HG03108 (cell line): ENCODE measurements at regions not wholly inside any gene's neighbourhood (a gene's known extent, or its start where the extent isn't known, plus 50 kb on each side); places are given as distances from the start of the nearest gene placed in this dataset.
"Not testable (repeated sequence)": the region's sequence is repeated elsewhere in the genome, so short reads cannot be mapped to it uniquely, and the experiment has no call there.

Experiments
- ATAC-seq: cut with Tn5 transposase; IDR thresholded peaks from one replicate; pipeline ENCODE4 v1.9.1; 2021; ENCODE audit warnings: moderate library complexity; ENCODE audit not compliant: unreplicated experiment

GRCh38 chr20:41734506-41734945 is 116.3 kb upstream of the CHD6 start:
- no peak for ATAC-seq

GRCh38 chr20:41733151-41733550 is 115.0 kb upstream of the CHD6 start:
- ATAC-seq: no peak

- ATAC-seq: not testable (repeated sequence)
Observed at GRCh38 chr20:41731198-41731597, 113.0 kb upstream of the CHD6 start.

GRCh38 chr20:41727681-41728080 is 109.5 kb upstream of the CHD6 start:
- ATAC-seq: not testable (repeated sequence)

- ATAC-seq: no peak
Observed at GRCh38 chr20:41726727-41727126, 108.5 kb upstream of the CHD6 start.

GRCh38 chr20:41719151-41719550 is 101.0 kb upstream of the CHD6 start:
- ATAC-seq: no peak

GRCh38 chr20:41717483-41717882 is 99.3 kb upstream of the CHD6 start:
- no peak for ATAC-seq

GRCh38 chr20:41716911-41717310 is 98.7 kb upstream of the CHD6 start:
- ATAC-seq: no peak

GRCh38 chr20:41716436-41716835 is 98.3 kb upstream of the CHD6 start:
- ATAC-seq: no peak

- no peak for ATAC-seq
Observed at GRCh38 chr20:41715526-41715925, 97.3 kb upstream of the CHD6 start.

- no peak for ATAC-seq
Observed at GRCh38 chr20:41714030-41714429, 95.9 kb upstream of the CHD6 start.

GRCh38 chr20:41704896-41705295 is 86.7 kb upstream of the CHD6 start:
- no peak for ATAC-seq

GRCh38 chr20:41702647-41703046 is 84.5 kb upstream of the CHD6 start:
- ATAC-seq: no peak

GRCh38 chr20:41701588-41702348 is 83.6 kb upstream of the CHD6 start:
- ATAC-seq: no peak

- ATAC-seq: not testable (repeated sequence)
Observed at GRCh38 chr20:41699673-41700072, 81.5 kb upstream of the CHD6 start.

GRCh38 chr20:41697861-41698559 is 79.8 kb upstream of the CHD6 start:
- no peak for ATAC-seq

GRCh38 chr20:41696428-41696827 is 78.3 kb upstream of the CHD6 start:
- ATAC-seq: no peak

GRCh38 chr20:41694796-41695195 is 76.6 kb upstream of the CHD6 start:
- no peak for ATAC-seq

GRCh38 chr20:41693136-41693979 is 75.2 kb upstream of the CHD6 start:
- ATAC-seq: peak; percentile 82

- peak; percentile 35 for ATAC-seq
Observed at GRCh38 chr20:41692479-41693135, 74.4 kb upstream of the CHD6 start.

GRCh38 chr20:41691443-41691842 is 73.3 kb upstream of the CHD6 start:
- ATAC-seq: no peak
